ENCODE measurements at regions not wholly inside any gene's neighbourhood (a gene's known extent, or its start where the extent isn't known, plus 50 kb on each side); places are given as distances from the start of the nearest gene placed in this dataset.

DNA sequence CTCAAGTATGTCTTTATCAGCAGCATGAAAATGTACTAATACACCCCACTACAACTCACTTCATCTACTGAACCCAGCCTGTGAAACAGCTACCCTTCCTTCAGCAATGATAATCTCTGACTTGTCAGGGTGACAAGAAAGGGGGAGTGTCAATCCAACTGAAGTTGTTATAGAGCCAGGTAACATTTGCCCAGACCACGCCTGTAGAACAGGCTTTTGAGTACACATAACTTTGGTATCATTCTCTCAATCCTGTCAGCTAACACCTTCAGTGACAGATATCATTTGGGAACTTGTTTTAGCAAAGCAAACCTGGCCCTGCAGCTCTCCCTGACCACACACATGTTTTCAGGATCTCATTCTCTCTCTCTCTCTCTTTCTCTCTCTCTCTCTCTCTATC lies 592.2 kb downstream of the SMARCA1 start:
- no peaks in the 10 kb centered on the region for H3K27me3 ChIP-seq
- no peak for DNase-seq (ENCODE audit: low spot score)

DNA sequence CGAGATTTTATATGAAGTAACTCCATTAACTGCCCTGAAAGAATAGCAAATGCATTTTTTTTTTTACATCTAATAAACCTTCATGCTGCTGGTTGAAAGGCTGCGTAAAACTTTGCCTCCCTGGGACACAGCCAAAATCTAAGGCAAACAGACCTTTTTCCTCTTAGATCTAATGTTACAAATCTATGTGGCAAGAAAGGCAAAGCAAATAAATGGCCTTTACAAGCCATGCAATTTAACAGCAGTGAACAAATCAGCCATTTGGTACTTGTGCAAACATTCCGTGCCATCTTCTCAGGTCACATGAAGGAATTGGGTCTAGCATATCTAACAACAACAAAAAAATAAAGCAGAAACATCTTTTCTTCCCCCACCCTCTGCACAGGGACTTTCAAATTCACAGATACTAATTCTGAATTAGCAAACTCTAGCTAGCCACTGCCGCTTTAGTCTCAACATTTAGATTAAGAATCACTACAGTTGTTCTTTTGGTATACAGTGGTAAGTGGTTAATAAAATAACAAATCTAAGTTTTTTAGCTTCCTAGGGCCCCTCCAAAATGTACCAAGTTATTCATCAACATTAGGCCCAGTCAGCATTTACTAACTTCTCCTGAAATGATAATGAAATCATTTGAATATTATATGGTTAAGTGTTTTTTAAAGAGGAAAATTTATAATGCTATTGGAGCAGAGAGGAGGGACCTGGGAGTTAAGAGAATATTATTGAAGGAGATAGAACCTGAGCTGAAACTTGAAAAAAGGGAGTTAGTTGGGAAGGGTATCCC lies 593.8 kb downstream of the SMARCA1 start:
- H3K79me2 ChIP-seq = no peaks in the 10 kb centered on the region
- H3K27me3 ChIP-seq = no peaks in the 10 kb centered on the region
- H3K4me1 ChIP-seq (ENCODE audit: insufficient read depth) = no peaks in the 10 kb centered on the region
- 65% methylated on average over 4 of the region's 4 CpGs for WGBS (ENCODE audit: low lambda C conversion rate, missing lambda C conversion rate)
- H4K20me1 ChIP-seq (ENCODE audit: insufficient read depth, poor library complexity, severe bottlenecking) = no peaks in the 10 kb centered on the region
- no peak for DNase-seq (ENCODE audit: low spot score)
- H3K4me2 ChIP-seq = no peak overlapping the region
- H2AFZ ChIP-seq = no peak overlapping the region
- H3K4me3 ChIP-seq = no peak overlapping the region
- no peaks in the 10 kb centered on the region for H3K9me3 ChIP-seq (ENCODE audit: low read depth)
- no peaks in the 10 kb centered on the region for H3K9me2 ChIP-seq (replicated peaks; ENCODE audit: insufficient read depth)
- no peak overlapping the region for H3K27ac ChIP-seq
- TF ChIP-seq EZH2phosphoT487 (IDR thresholded peaks at IDR 0.05; ENCODE audit: low read depth, severe bottlenecking, unreplicated experiment) (no peak), EZH2 (IDR thresholded peaks at IDR 0.05; ENCODE audit: borderline replicate concordance) (no peak)
- TF ChIP-seq, protein P1, sequence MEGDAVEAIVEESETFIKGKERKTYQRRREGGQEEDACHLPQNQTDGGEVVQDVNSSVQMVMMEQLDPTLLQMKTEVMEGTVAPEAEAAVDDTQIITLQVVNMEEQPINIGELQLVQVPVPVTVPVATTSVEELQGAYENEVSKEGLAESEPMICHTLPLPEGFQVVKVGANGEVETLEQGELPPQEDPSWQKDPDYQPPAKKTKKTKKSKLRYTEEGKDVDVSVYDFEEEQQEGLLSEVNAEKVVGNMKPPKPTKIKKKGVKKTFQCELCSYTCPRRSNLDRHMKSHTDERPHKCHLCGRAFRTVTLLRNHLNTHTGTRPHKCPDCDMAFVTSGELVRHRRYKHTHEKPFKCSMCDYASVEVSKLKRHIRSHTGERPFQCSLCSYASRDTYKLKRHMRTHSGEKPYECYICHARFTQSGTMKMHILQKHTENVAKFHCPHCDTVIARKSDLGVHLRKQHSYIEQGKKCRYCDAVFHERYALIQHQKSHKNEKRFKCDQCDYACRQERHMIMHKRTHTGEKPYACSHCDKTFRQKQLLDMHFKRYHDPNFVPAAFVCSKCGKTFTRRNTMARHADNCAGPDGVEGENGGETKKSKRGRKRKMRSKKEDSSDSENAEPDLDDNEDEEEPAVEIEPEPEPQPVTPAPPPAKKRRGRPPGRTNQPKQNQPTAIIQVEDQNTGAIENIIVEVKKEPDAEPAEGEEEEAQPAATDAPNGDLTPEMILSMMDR (IDR thresholded peaks at IDR 0.05; ENCODE audit: poor library complexity) = no peak
- no peaks in the 10 kb centered on the region for H3K36me3 ChIP-seq (replicated peaks; ENCODE audit: insufficient read depth, low read depth)

More for the DNA sequence above, 592.2 kb downstream of the SMARCA1 start:
- peaks cover 5% of the 10 kb centered on the region for H3K9me3 ChIP-seq (ENCODE audit: low read depth)
- WGBS (ENCODE audit: low lambda C conversion rate, missing lambda C conversion rate) = 46% methylated on average over 1 of the region's 1 CpG
- no peak overlapping the region for H3K4me2 ChIP-seq
- no peak overlapping the region for H3K4me3 ChIP-seq
- no peaks in the 10 kb centered on the region for H3K4me1 ChIP-seq (ENCODE audit: insufficient read depth)
- H3K36me3 ChIP-seq (replicated peaks; ENCODE audit: insufficient read depth, low read depth) = no peaks in the 10 kb centered on the region
- no peak overlapping the region for H2AFZ ChIP-seq
- H3K27ac ChIP-seq = no peak overlapping the region
- no peaks in the 10 kb centered on the region for H3K9me2 ChIP-seq (replicated peaks; ENCODE audit: insufficient read depth)
- H3K79me2 ChIP-seq = no peaks in the 10 kb centered on the region
- H4K20me1 ChIP-seq (ENCODE audit: insufficient read depth, poor library complexity, severe bottlenecking) = no peaks in the 10 kb centered on the region
- TF ChIP-seq EZH2phosphoT487 (IDR thresholded peaks at IDR 0.05; ENCODE audit: low read depth, severe bottlenecking, unreplicated experiment) (no peak), EZH2 (IDR thresholded peaks at IDR 0.05; ENCODE audit: borderline replicate concordance) (no peak)

DNA sequence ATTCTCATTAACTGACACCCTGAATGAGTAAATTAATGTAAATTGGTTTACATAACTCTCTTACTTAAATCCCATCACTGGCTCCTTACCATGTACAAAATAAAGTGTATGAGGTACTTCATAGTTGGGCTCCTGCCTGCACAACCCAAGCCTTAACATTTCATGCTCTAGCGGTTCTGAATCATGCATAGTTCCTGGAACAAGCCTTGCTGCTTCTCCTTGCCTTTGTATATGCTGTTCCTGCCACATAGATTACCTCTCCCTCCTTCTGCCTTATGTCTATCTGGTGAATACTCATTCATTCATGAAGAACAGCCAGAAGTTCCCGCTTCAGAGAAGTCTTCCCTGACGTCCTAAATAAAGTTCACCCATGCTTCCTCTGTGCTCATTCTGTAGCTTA lies 594.7 kb downstream of the SMARCA1 start:
- H3K4me1 ChIP-seq (ENCODE audit: insufficient read depth) = no peaks in the 10 kb centered on the region
- H3K27ac ChIP-seq = no peak overlapping the region
- no peak for DNase-seq (ENCODE audit: low spot score)
- H3K9me2 ChIP-seq (replicated peaks; ENCODE audit: insufficient read depth) = no peaks in the 10 kb centered on the region
- no peaks in the 10 kb centered on the region for H3K9me3 ChIP-seq (ENCODE audit: low read depth)
- H3K36me3 ChIP-seq (replicated peaks; ENCODE audit: insufficient read depth, low read depth) = no peaks in the 10 kb centered on the region
- no peaks in the 10 kb centered on the region for H3K27me3 ChIP-seq
- H4K20me1 ChIP-seq (ENCODE audit: insufficient read depth, poor library complexity, severe bottlenecking) = no peaks in the 10 kb centered on the region
- TF ChIP-seq EZH2 (IDR thresholded peaks at IDR 0.05; ENCODE audit: borderline replicate concordance) (no peak), EZH2phosphoT487 (IDR thresholded peaks at IDR 0.05; ENCODE audit: low read depth, severe bottlenecking, unreplicated experiment) (no peak)
- TF ChIP-seq, protein P1 (IDR thresholded peaks at IDR 0.05; ENCODE audit: poor library complexity) = no peak
- no peak overlapping the region for H3K4me2 ChIP-seq
- no peak overlapping the region for H2AFZ ChIP-seq
- H3K4me3 ChIP-seq = no peak overlapping the region
- no peaks in the 10 kb centered on the region for H3K79me2 ChIP-seq
- 33% methylated on average over 3 of the region's 3 CpGs for WGBS (ENCODE audit: low lambda C conversion rate, missing lambda C conversion rate)

DNA sequence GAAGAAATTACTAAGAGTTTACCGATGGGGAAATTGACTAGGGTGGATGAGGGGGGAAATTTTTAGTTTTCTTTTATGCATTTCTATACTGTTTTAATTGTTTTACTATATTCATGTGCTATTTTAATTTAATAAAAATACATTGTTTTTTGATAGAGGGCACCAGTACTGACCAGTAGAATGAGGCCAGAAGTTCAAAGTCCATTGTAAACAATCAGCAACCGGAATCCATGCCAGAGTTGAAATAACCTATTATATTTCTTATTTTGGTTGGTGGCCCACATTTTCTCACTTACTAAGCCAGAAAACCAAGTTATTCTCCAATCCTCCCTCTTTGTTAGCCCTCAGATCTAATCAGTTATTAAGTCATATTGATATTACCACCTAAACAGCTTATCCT lies 595.9 kb downstream of the SMARCA1 start:
- Histone ChIP-seq H3K27ac (no peak overlapping the region), H3K9me2 (replicated peaks; ENCODE audit: insufficient read depth) (no peaks in the 10 kb centered on the region), H3K4me3 (no peak overlapping the region), H3K9me3 (ENCODE audit: low read depth) (no peaks in the 10 kb centered on the region), H3K79me2 (no peaks in the 10 kb centered on the region), H4K20me1 (ENCODE audit: insufficient read depth, poor library complexity, severe bottlenecking) (no peaks in the 10 kb centered on the region), H3K4me2 (no peak overlapping the region), H3K27me3 (no peaks in the 10 kb centered on the region), H3K36me3 (replicated peaks; ENCODE audit: insufficient read depth, low read depth) (no peaks in the 10 kb centered on the region), H2AFZ (no peak overlapping the region), H3K4me1 (ENCODE audit: insufficient read depth) (no peaks in the 10 kb centered on the region)
- no peak for TF ChIP-seq EZH2 (IDR thresholded peaks at IDR 0.05; ENCODE audit: borderline replicate concordance)
- TF ChIP-seq EZH2phosphoT487 (IDR thresholded peaks at IDR 0.05; ENCODE audit: low read depth, severe bottlenecking, unreplicated experiment) = no peak
- TF ChIP-seq, protein P1 (IDR thresholded peaks at IDR 0.05; ENCODE audit: poor library complexity) = no peak
- no peak for DNase-seq (ENCODE audit: low spot score)
- 86% methylated on average over 2 of the region's 2 CpGs for WGBS (ENCODE audit: low lambda C conversion rate, missing lambda C conversion rate)

Measured in hepatocyte (in vitro differentiated cells).